ENCODE measurements at regions not wholly inside any gene's neighbourhood (a gene's known extent, or its start where the extent isn't known, plus 50 kb on each side); places are given as distances from the start of the nearest gene placed in this dataset.

- TF ChIP-seq SAP30 (IDR thresholded peaks at IDR 0.05; ENCODE audit: borderline replicate concordance, insufficient read depth, low read depth, low read length, poor library complexity, severe bottlenecking) (no peak), FIP1L1 (IDR thresholded peaks at IDR 0.05; ENCODE audit: low read depth, low read length, poor library complexity, severe bottlenecking) (no peak), NONO (IDR thresholded peaks at IDR 0.05; ENCODE audit: low read depth in 2 of 2, low read length in 1 of 2) (no peak), ZNF780A (CRISPR knock-in tag; IDR thresholded peaks at IDR 0.05) (no peak), ZNF830 (CRISPR knock-in tag; IDR thresholded peaks at IDR 0.05) (no peak), ATF6 (CRISPR knock-in tag; IDR thresholded peaks at IDR 0.05) (no peak), TCF3 (CRISPR knock-in tag; IDR thresholded peaks at IDR 0.05) (no peak), ETV1 (tag; conservative IDR thresholded peaks at IDR 0.05; ENCODE audit: low read depth) (no peak), MEIS2 (IDR thresholded peaks at IDR 0.05; ENCODE audit: partially characterized antibody) (no peak), USF1 (CRISPR knock-in tag; IDR thresholded peaks at IDR 0.05) (no peak), ZNF3 (CRISPR knock-in tag; IDR thresholded peaks at IDR 0.05) (no peak), BHLHE40 (IDR thresholded peaks at IDR 0.05; ENCODE audit: low read length) (no peak), ZNF212 (CRISPR knock-in tag; IDR thresholded peaks at IDR 0.05) (no peak), E2F4 (CRISPR knock-in tag; IDR thresholded peaks at IDR 0.05; ENCODE audit: low read depth) (no peak), RAD51 (IDR thresholded peaks at IDR 0.05; ENCODE audit: borderline replicate concordance, low read depth) (no peak)
These were observed 862.8 kb upstream of the CITED2 start (continued) for GRCh38 chr6:140237251-140237650.

Measured in K562 (cell line).